HG03521 (cell line): ENCODE measurements at regions not wholly inside any gene's neighbourhood (a gene's known extent, or its start where the extent isn't known, plus 50 kb on each side); places are given as distances from the start of the nearest gene placed in this dataset.
"Not testable (repeated sequence)": the region's sequence is repeated elsewhere in the genome, so short reads cannot be mapped to it uniquely, and the experiment has no call there.

Experiments used
- ATAC-seq: cut with Tn5 transposase; IDR thresholded peaks from one replicate; pipeline ENCODE4 v1.9.1; 2021; ENCODE audit warnings: mild to moderate bottlenecking, moderate library complexity; ENCODE audit not compliant: unreplicated experiment

DNA sequence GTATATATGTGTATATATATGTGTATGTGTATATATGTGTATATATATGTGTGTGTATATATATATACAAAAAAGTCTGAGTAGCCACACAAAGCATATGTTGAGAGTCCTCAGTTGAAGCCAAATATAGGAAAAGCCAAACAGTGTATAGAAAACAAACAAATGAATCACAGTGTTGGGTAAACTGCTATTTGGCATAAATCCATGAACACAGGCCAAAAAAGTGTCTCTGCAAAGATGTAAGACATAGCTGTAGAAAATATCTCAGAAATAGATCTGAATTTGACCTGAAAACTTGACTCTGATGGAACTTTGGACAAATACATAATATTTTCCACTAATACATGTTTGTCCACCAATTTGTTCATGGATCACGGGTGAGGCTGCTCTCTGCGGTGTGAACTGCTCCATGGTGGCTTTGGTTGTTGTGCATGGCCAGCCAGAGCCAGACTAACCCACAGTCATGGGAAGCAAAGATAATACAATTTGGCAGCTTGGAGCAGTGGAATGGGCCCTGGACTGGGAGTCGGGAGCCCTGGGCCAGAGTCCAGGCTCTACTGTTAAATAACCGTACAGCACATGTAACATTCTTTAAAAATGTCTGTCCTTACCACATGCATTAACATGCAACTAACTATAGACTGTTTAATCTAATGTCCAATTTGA, 76.9 kb upstream of the EED start:
- ATAC-seq = no peak

DNA sequence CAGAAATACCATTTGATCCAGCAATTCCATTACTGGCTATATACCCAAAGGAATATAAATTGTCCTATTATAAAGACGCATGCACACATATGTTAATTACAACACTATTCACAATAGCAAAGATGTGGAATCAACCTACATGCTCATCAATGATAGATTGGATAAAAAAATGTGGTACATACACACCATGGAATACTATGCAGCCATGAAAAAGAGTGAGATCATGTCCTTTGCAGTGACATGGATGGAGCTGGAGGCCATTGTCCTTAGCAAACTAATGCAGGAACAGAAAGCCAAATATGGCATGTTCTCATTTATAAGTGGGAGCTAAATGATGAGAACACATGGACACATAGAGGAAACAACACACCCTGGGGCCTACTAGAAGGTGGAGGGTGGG, 78.3 kb upstream of the EED start:
- not testable (repeated sequence) for ATAC-seq

- no peak for ATAC-seq
Observed at GRCh38 chr11:86164106-86164505, 80.4 kb upstream of the EED start.

DNA sequence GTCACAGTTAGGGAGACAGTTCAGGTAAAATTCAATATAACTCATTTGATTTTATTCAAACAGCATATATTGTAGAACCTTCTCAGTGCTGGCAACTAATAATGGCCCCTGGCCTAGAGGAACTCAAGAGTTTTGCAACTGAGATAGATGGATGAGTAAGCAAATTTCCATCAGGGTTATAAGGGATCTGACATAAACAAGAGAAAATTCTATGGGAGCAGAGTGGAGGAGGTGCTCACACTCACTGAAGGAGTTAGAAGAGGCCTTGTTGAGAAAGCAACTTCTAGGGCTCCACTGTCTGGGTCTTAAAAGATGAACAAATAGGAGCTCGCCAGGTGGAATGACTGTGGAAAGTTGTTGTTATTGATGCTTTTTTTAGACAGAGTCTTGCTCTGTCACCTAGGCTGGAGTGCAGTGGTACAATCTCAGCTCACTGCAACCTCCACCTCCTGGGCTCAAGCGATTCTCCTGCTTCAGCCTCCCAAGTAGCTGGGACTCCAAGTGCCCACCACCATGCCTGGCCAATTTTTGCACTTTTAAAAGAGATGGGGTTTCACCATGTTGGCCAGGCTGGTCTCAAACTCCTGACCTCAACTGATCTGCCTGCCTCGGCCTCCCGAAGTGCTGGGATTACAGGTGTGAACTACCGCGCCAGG, 81.2 kb upstream of the EED start:
- not testable (repeated sequence) for ATAC-seq

DNA sequence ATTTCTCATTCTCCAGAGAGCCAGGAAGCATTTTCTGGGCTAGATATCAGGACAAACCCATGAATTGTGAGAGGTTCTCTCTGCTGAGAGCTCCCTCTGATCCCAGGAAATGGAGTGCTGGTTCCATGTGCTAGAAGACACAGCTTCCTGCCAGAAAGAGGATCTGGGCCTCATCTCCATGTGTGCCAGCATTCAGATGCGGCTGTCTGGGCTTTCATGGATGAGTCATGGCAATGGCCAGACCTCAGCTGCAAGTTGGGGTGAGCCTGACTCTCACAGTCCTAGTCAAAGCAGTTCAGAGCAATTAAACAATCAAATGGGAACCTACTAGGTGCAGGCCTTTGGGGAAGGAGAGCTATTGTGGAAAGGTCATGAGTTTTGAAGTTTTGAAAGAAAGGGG, 82.3 kb upstream of the EED start:
- no peak for ATAC-seq

DNA sequence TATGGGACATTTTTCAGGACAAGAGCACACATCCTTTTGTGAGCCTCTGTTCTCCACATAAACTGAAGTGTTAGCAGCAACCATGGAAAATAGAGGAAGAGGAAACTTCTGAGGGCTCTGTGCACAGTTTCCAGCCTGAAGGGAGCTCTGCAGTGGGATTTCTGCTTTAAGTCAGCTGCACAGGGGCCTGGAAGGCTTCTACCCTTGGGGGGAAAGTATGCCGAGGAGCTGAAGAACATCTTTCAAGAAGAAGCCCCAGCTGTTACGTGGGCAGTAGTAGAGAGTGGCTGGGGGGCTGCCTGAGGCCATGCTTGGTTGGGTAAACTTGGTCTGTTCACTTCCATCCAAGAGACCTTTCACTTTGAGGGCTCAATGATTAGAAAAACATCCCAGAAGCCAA, 82.7 kb upstream of the EED start:
- no peak for ATAC-seq

DNA sequence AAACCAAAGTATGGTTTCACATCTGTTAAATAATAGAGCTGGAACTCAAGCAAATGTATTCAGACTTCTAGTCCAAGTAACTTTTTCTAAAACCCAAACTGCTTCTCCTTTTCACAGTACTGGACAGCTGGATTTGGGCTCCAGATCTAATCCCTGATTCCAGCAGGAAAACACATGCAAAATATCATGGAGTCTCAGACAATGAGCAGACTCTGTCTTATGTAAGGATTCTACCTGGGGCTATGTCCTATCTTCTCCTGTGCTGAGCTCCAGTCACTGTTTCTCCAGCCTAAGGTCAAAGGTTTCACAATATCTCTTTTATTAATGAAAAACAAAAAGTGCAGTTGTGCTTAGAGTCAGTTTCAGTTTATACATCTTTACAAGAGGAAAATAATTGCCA, 83.2 kb upstream of the EED start:
- ATAC-seq = no peak

DNA sequence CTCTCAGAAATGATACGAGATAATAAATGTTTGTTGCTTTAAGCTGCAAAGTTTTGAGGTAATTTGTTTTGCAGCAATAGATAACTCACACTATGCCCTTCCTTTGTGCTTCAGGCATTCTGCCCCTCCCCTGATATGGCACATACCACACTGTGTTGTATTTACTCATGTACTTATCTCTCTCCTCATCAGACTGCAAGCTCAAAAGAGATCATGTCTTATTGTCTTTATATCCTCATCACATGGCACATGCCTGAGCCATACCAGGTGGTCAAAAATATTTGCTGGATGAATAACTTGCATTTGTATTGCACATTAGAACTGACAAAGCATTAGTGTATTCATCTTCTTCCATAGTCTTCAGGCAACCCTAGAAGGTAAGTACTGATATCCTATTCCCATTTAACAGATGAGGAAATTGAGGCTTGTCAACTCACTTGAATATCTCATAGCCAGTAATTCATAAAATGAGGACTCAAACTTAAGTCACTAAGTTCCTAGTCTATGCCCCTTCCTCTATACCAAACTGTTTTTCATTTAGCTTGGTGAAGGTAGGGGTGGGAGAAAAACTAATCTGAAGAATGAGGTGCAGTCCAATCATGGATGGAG, 83.9 kb upstream of the EED start:
- no peak for ATAC-seq

DNA sequence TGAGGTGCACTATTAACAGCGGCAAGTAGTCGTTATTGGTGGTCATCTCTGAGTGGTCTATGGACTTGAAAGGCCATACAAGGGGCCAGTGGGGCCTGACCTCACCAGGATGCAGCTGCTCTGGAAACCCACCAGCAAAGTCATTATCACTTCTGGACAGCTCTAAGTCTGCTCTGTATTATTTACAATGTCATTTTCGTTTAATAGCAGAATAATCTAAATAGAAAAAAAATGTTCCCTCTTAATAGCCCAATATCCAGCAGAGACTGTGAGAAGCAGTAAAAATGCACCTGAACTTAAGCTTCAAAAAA, 85.0 kb upstream of the EED start:
- ATAC-seq = no peak

- no peak for ATAC-seq
Observed at GRCh38 chr11:86158704-86159580, 85.6 kb upstream of the EED start.

DNA sequence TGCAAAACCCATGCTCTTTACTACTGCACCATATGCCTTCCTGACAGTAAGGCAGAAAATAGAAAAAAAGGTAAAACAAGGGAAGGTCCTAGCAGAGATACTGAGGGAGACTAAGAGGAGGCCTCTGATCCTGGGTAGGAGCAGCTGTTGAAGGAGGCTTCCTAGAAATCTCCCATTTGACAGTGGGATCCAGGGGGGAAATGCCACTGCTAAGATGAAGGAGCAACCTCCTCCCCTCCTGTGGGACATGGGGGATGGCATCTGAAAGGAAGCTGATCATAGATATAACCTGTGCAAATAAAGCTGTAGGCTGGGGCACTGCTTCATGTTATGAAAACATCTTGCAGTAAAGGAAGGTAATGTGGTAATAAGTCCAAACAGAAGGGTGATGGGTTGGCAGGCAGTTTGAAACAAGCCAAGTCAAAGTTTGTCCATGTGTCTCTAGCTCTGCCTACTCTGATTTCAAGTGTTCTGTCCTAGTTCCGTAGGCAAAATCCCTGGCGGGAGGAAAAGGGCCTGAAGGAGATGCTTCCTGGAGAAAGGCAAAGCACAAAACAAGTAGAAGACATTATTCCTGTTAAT, 86.7 kb upstream of the EED start:
- ATAC-seq = no peak

- no peak for ATAC-seq
Observed at GRCh38 chr11:86156397-86156955, 87.6 kb upstream of the PICALM start.

DNA sequence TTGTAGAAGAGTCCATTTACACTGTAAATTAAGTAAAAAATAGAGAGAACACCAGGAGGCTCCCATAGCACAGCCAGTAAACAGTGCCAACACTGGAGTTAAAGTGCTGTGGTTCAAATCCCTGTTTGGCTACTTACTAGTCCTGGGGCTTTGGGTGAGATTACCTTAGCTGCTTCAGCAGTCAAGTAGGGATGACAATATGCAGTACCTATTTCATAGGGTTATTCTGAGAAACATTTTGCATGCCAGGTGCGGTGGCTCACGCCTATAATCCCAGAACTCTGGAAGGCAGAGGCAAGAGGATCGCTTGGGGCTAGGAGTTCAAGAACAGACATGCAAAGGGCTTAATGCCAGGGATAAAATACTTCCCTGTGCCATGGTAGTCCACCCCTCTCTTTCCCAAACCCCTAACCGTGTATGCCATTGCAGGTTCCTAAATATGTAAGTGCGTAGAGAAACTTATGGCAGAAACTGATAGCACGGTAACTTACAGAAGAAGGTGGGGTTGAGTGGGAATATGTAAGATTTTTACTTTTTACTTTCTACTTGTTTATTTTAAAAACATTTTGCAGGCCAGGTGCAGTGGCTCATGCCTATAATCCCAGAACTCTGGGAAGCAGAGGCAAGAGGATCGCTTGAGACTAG, 86.4 kb upstream of the PICALM start:
- ATAC-seq = no peak

DNA sequence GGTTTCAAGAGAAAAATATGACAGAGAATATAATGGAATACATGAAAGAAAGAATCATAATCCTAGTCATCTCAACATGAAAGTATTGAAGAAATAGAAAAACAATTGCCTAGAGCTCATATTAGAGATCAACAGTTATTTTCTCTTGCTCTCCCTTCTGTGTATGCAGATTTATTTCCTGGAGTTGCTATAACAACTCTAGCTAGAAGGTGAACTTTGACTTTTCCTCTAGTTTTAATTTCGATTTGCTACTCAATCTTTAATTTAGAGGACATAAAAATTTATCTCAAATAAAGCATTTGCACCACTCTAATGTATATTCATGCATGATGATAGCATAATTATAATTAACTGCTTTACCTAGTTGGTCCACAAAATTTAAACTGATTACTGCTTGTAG, 84.6 kb upstream of the PICALM start:
- no peak for ATAC-seq

GRCh38 chr11:86152901-86153300, 84.0 kb upstream of the PICALM start:
- no peak for ATAC-seq

- no peak for ATAC-seq
Observed at GRCh38 chr11:86152006-86152862, 83.3 kb upstream of the PICALM start.

- no peak for ATAC-seq
Observed at GRCh38 chr11:86151174-86152005, 82.5 kb upstream of the PICALM start.

DNA sequence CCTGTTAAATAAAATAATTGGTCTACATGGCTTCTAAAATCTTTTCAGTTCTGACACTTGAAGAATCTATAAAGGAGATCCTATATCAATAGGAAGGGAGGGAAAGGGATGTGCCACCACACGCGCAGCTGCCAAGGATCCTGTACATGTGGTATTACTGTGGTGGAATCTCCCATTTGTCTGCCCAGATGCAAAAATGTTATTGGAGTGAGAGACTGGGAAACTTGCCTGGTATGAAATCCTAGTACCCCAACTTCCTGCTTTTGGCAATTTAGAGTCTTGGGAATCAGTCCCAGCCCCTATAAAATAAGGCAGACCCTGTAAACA, 81.9 kb upstream of the PICALM start:
- no peak for ATAC-seq

GRCh38 chr11:86149792-86150191, 80.9 kb upstream of the PICALM start:
- no peak for ATAC-seq
